ENCODE measurements at regions not wholly inside any gene's neighbourhood (a gene's known extent, or its start where the extent isn't known, plus 50 kb on each side); places are given as distances from the start of the nearest gene placed in this dataset.

DNA sequence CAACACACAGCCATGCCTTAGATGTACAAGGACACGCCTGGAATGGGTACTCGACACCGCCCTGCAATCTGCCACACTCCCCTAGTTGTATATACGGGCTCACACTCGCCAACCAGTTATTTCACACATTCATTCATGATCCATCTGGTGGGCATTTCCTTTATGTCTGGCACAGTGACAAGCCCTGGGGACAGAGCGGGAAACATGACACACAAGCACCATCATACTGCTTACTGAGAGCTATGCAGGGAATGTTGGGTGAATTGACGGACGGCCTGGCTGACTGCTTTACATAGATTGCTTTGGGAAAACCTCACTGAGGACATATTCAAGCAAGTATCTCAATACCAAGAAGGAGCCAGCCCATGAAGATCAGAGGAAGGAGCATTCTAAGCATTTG is 448.0 kb upstream of the SPRED2 start:
- no peak for DNase-seq

GRCh38 chr2:65878011-65878340 is 445.6 kb upstream of the SPRED2 start:
- DNase-seq, result no peak

DNA sequence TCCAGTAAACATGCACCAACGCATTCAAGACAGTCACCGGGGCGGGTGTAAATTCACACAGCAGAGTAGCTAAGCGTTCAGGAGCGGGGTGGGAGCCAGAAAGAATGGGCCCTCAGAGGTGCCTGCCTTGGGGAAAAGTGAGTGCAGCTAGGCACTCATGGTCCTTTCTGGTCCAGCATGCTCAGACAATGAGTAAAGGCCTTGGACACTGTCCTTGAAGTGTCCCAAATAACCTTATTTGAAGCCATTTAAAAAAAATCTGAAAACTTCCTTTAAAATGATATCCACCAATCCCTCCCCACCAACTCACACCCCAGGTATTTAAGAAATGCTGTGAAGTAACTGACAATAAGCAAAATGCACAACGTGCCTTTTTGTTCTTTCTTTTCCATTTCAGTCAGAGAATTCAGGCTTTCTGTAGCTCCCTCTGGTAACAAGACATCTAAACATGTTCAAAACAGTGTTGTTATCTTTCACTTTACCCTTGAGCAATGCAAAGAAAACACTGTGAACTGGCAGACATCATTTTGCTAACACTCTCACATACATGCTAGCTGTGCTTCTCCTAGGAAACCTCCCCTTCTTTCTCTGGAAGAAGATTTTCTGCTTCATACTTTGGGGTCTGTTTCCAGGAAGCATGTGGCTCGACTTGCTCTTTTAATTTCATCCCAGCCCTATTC is 445.1 kb upstream of the SPRED2 start:
- no peak for DNase-seq

DNA sequence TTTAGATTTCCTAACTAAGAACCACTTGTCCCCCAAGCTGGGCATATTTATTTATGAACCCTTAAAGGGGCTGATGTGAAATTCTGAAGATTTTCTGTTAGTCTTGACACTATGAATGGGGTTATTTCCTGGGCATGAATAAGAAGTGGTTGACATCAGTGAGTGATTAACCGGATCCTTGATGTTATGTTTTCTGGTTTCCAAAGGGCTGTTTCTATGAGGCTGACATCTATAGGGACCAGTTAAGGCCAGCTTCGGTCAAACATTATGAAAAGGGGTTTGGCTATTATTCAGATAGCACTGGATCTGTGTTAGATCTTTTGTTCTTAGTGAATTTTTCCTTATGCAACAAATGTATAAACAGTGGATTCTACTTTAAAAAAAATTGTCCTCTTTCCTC is 443.7 kb upstream of the SPRED2 start:
- no peak for DNase-seq

- DNase-seq, result no peak
Measured at GRCh38 chr2:65870826-65871225, 438.4 kb upstream of the SPRED2 start.

DNA sequence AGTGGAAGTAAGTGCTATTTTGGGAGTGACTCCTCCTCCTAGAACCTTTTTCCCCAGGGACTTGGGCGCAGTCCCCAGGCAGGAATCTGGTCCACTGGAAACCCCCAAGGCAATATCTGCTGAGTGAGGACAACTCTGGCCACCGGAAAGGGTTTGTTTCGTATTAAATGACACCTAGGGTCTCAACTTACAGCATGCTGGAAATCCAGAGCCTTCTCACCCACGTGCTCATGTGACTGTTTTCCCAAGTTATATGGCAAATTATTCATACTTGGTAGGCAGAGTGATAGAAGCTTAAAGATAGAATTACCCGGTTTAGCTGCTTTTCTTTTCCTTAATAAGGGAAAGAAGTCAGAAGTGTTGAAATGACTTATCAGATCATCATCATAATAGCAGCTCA is 436.9 kb upstream of the SPRED2 start:
- no peak for DNase-seq

GRCh38 chr2:65868177-65868576 is 435.8 kb upstream of the SPRED2 start:
- DNase-seq, result no peak

- DNase-seq, result no peak
Measured at GRCh38 chr2:65867446-65867845, 435.0 kb upstream of the SPRED2 start.

GRCh38 chr2:65866148-65866547 is 433.7 kb upstream of the SPRED2 start:
- no peak for DNase-seq

DNA sequence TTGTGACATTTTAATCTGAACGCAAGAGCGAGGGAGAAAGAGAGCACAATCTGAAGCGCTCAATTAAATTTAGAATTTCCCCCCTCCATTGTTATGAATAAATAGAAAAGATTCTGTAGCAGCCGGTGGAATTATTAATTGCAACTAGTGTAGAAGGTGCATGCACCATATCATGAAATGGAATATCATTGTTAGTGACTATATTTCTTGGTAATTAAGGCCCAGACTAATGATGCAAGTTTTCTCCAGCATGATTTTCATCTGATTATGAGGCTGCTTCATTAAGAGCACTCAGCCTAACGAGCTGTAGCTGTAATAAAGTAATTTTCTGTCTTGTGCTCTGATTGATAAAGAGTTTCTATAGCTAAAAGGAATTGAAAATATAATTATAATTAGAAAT is 432.2 kb upstream of the SPRED2 start:
- DNase-seq, result no peak

DNA sequence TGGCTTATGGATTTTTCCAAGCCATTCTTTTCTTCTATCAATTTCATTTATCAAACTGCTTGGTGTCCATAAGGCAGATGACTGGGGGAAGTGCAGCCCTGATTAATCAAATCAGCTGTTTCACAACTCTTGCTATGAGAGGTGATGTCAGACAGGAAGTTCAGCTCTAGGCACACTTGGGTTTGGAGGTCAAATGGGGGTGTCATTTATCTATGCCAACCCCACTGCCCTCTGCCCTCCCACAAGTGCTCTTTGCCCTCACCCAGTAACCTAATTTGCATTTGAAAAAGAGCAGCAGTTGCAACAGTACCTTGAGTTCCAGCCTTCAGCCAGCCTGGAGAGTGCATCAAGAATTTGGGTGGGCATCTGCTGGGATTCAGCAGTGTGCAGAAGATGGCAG is 431.3 kb upstream of the SPRED2 start:
- no peak for DNase-seq

DNA sequence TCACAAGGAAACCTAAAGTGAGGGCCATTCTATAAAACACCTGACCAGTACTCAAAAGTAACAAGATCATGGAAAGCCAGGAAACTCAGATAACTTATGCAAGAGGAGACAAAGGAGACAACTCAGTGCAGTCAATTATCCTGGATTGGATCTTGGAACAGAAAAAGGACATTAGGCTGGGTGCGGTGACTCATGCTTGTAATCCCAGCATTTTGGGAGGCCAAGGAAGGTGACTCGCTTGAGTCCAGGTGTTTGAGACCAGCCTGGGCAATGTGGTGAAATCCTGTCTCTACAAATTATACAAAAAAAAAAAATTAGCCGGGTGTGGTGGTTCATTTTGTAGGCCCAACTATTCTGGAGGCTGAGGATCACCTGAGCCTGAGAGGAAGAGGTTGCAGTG is 424.5 kb upstream of the SPRED2 start:
- no peak for DNase-seq

- DNase-seq, result no peak
Measured at GRCh38 chr2:65856423-65856822, 424.0 kb upstream of the SPRED2 start.

GRCh38 chr2:65850695-65851094 is 418.3 kb upstream of the SPRED2 start:
- no peak for DNase-seq

DNA sequence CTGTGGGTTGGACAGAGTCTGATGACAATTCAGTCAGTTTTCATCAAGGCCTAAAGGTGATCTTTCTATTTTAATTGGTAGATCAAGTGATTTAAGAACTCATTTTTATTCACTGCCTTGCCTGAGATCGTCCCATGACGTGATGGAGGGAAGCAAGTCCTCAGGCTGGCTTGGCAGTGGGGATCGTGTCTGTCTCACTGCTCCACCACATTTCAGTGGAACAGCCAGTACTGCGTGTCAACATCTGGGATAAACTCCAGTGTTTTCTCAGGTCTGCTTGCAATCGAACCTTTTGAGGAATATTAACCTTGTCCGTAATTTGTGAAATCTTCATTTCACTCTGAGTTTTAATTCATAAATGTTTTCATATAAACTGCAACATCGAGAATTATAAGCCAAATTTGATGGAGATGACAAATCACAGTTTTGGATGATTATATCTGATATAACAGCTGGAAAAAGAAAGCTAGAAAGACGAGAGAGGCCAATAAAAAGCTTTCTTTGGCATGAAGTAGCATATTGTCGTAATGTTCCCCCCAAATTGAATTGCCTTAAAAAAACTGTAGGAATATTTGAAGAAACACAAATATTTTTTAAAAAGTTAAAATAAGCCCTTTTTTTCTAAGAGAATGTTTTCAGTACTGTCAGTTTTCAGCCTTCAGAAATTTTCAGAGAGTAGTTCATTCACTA is 414.7 kb upstream of the SPRED2 start:
- DNase-seq, result no peak

DNA sequence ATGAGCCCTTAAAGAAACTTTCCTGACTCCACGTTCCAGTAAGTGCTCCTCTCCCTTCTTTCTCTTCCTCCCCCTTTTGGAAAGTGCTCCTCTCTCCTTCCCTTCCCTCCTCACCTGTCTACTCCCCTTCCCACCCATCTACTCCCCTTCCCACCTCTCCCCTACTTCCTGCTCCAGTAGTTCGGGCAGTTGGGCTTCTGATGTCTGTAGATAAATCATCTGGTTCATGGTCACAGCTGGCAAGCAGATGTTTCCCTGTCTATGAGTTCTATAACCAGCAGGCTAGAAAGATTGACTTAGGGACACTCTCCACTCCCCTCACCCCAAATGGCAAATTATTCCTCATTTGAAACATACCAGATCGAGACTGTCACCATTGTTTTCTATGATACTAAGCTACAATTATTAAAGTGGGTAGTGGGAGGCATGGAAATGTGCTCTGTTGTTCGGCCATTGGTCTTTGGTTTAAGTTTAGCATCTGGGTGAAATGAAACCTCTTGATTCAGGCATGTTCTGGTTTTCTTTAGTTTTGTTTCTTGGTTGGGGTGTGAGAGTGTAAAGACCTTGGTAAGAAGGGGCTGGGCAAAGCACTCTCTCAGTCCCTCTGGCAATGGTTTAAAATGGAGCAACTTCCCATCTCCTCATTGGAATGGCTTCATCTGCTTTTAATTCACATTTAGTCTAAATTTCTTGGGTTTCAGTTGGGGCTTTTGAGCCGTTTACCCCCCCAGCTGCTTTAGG is 413.2 kb upstream of the SPRED2 start:
- no peak for DNase-seq

DNA sequence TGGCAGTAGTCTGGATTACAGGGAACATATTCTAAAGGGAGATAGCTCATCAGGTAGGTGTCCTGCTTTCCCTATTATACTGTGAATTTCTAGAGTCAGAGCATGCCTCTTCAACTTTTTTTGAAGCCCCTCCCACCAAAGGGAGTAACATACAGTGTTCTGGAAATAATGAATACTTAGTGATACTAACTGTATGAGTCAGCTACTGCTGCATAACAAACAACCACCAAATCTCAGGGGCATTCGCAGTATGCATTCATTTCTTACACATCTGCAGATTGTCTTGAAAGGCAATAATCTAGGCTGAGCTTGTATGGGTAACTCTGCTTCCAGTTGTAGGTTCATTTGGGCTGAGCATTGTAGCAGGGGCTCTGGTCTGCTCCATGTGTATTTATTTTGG is 409.7 kb upstream of the SPRED2 start:
- DNase-seq, result no peak

DNA sequence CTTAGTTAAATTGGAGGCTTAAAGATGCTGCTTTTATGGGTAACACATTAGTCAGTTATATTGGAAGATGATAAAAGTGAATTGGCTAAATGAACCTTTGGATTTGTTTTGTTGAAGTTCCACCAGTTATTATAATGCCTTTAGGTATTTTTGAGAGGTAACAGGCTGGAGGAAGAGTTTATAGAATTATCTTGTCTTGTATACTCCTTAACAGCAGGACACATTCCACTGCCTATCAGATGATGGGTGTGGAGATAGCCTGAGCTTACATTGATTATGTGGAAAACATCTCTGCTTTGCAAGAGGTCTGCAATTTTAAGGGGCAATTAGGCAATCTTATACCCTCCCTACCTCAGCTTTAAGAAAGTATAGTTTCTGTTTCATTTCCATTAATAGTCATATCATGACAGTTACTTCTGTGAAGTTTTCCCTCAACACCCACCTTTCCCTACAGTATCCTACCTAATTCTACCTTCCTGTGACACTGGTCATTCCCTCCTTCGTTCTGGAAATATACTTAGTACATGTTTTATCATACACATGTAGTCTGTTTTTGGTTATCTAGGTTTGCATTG is 403.7 kb upstream of the SPRED2 start:
- no peak for DNase-seq

DNA sequence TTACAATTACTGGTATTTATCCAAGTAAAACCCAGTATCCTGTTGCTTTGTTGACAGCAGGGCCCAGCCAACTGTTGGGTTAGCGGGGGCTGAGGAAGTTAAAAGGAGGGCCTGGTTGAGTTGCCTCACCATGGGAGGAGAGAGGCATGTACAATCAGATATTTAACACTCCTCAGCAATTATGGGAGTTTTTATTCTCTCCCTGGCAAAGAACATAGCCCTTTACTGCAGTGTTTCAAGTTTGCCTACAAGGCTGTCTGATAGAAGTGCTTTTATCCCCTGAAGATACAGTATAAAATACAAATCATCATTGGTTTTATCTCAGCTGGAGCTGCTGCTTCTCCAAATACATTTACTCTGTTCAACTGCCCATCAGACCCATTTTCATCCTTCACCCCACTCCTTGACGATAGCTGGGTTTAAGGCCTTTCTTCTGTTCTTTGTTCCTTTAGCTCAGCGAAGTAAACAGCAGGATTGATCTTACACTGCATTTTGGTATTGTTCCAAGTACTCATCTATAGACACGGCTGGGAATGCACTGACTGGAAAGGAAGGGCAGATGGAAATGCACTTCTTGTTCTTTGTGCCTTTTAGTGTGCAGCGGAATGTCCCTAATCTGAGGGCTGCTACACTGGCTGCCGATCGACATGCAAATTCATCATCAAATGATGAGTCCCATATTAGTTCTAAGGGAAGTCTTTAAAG is 402.5 kb upstream of the SPRED2 start:
- DNase-seq, result no peak

DNA sequence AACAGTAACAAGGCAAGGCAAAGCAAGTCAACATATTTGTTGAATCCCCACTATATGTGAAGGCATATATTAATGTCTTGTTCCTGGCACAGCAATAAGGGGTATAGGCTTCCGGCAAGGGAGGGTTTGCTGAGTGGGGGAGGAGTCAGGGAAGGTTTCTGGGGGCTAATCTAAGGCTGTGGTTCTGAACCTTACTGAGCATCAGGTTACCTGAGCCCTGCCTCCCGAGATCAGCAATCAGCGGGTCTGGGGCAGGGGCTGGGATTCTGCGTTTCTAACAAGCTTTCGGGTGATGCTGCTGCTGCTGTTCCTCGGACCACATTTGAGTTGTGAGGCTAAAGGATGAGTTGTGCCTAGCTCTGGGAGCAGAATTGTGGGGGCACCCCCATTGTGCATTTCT is 401.7 kb upstream of the SPRED2 start:
- no peak for DNase-seq

DNA sequence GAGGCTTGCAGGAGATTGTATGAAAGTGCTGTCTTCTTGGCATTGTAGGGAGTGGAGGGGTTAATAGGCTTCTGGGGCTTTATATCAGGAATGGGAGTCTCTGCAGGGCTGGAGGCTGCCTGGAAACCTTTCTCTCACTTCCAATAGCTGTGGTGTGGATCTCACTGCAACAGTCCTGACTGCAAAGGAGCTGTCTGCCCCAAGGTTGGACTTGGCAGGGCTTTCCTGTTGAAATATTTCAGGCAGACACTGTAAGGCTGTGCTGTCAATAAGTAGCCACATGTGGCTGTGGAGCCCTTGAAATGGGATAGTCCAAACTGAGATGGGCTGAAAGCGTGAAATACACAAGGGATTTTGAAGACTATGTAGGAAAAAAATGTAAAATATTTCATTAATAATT is 399.1 kb upstream of the SPRED2 start:
- DNase-seq, result no peak

GRCh38 chr2:65826567-65826966 is 394.2 kb upstream of the SPRED2 start:
- no peak for DNase-seq

- DNase-seq, result no peak
Measured at GRCh38 chr2:65823511-65823910, 391.1 kb upstream of the SPRED2 start.

All from NCI-H524 treated with DMSO at 0.1 percent for 48 hours (cell line).